Kidney (tissue), 13 donors: ENCODE measurements at regions not wholly inside any gene's neighbourhood (a gene's known extent, or its start where the extent isn't known, plus 50 kb on each side); places are given as distances from the start of the nearest gene placed in this dataset.

Source experiments
- DNase-seq, 5 donors: peaks; one replicate each; pipeline ENCODE4 v3.0.0-alpha.2; 2013 to 2020
- FAIRE-seq: peaks from 2 replicates; lab custom pipeline; 2012; peaks lifted over from hg19 to GRCh38; lab: Jason Lieb, UNC
- H3K27ac ChIP-seq, 2 donors: one replicate each; pipeline ENCODE4 v1.7.0; 2013; ENCODE audit warnings: low read depth in 2 of 2, low read length in 2 of 2, inconsistent platforms in 1 of 2
- H3K27me3 ChIP-seq: one replicate; pipeline ENCODE4 v1.7.1; 2013; ENCODE audit warnings: low read length, inconsistent platforms; ENCODE audit not compliant: control insufficient read depth, insufficient read depth
- H3K36me3 ChIP-seq, 3 donors: one replicate each; pipeline versions ENCODE4 v1.7.0 to v1.7.1; 2013; ENCODE audit warnings: low read length in 3 of 3, control low read depth in 1 of 3, inconsistent platforms in 1 of 3; ENCODE audit not compliant: insufficient read depth in 3 of 3, control insufficient read depth in 2 of 3
- H3K4me1 ChIP-seq, 3 donors: one replicate each; pipeline versions ENCODE4 v1.7.0 to v1.7.1; 2013; ENCODE audit warnings: low read length in 3 of 3, inconsistent platforms in 1 of 3, low read depth in 1 of 3; ENCODE audit not compliant: control insufficient read depth in 2 of 3, insufficient read depth in 2 of 3
- H3K4me3 ChIP-seq, 3 donors: one replicate each; pipeline versions ENCODE4 v1.7.0 to v1.8.1; 2013; ENCODE audit warnings: low read length in 3 of 3, control low read depth in 1 of 3, inconsistent platforms in 1 of 3
- H3K9ac ChIP-seq, 3 donors: one replicate each; pipeline versions ENCODE4 v1.7.0 to v1.7.1; 2013; ENCODE audit warnings: low read length in 3 of 3, control low read depth in 1 of 3, inconsistent platforms in 1 of 3
- H3K9me3 ChIP-seq, 3 donors: one replicate each; pipeline versions ENCODE4 v1.7.0 to v1.7.1; 2013; ENCODE audit warnings: low read length in 3 of 3, control low read depth in 1 of 3, inconsistent platforms in 1 of 3; ENCODE audit not compliant: control insufficient read depth in 2 of 3, insufficient read depth in 1 of 3
- CTCF ChIP-seq: IDR thresholded peaks from 3 replicates; pipeline ENCODE4 v1.5.1; 2012; ENCODE audit warnings: mild to moderate bottlenecking, moderate library complexity, borderline replicate concordance; ENCODE audit not compliant: insufficient read depth; ENCODE audit errors: extremely low read depth
- intact Hi-C: fragments of 100-400 bp; cut with DNase I; formaldehyde crosslinking; loops from one replicate; pipeline ENCODE4 v1.11.1; 2022
- donor health status: control.
- donor health status: control.
- donor health status: control.
- donor health status: control.
- donor health status: control.
- donor health status: DM: yes; HTN: yes; CAD: no.
- donor health status: Normal renal cell carcinoma (clear cell type).

GRCh38 chr6:54619102-54619501, 227.5 kb upstream of the FAM83B start:
- H3K36me3 ChIP-seq, result no peaks in the 10 kb centered on the region
- no peaks in the 10 kb centered on the region for H3K27me3 ChIP-seq
- no peak overlapping the region for H3K9ac ChIP-seq
- no peaks in the 10 kb centered on the region for H3K9me3 ChIP-seq
- peaks cover 0 to 2% (median 0%) of the 10 kb centered on the region in 3 donors for H3K4me1 ChIP-seq
- no peak for FAIRE-seq
- no peak for TF ChIP-seq CTCF
- H3K4me3 ChIP-seq, result no peak overlapping the region
- no peak for DNase-seq
- H3K27ac ChIP-seq, result no peak overlapping the region
- intact Hi-C loops, result no loop called here

- FAIRE-seq, result no peak
These were observed 225.3 kb upstream of the FAM83B start for GRCh38 chr6:54621285-54621684.

GRCh38 chr6:54624216-54624615, 222.4 kb upstream of the FAM83B start:
- FAIRE-seq (no peak), DNase-seq (no peak)
- intact Hi-C loops, result no loop called here
- Histone ChIP-seq H3K9me3 (no peaks in the 10 kb centered on the region), H3K9ac (no peak overlapping the region), H3K4me3 (no peak overlapping the region), H3K4me1 (no peaks in the 10 kb centered on the region), H3K36me3 (no peaks in the 10 kb centered on the region), H3K27ac (no peak overlapping the region), H3K27me3 (no peaks in the 10 kb centered on the region)
- TF ChIP-seq CTCF, result no peak

More at GRCh38 chr6:54621285-54621684, 225.3 kb upstream of the FAM83B start:
- intact Hi-C loops, result no loop called here
- H3K4me1 ChIP-seq, result peaks cover 0 to 2% (median 0%) of the 10 kb centered on the region in 3 donors
- no peak overlapping the region for H3K9ac ChIP-seq
- no peak overlapping the region for H3K27ac ChIP-seq
- H3K4me3 ChIP-seq, result no peak overlapping the region
- no peak for TF ChIP-seq CTCF
- no peaks in the 10 kb centered on the region for H3K27me3 ChIP-seq
- no peaks in the 10 kb centered on the region for H3K36me3 ChIP-seq
- H3K9me3 ChIP-seq, result no peaks in the 10 kb centered on the region
- no peak for DNase-seq

GRCh38 chr6:54624779-54625178, 221.8 kb upstream of the FAM83B start:
- TF ChIP-seq CTCF, result no peak
- Histone ChIP-seq H3K36me3 (no peaks in the 10 kb centered on the region), H3K27ac (no peak overlapping the region), H3K4me1 (no peaks in the 10 kb centered on the region), H3K9me3 (no peaks in the 10 kb centered on the region), H3K4me3 (no peak overlapping the region), H3K9ac (no peak overlapping the region), H3K27me3 (no peaks in the 10 kb centered on the region)
- FAIRE-seq, result no peak
- intact Hi-C loops, result no loop called here
- DNase-seq, result no peak
